Right lobe of liver (tissue), 6 donors: ENCODE measurements at regions not wholly inside any gene's neighbourhood (a gene's known extent, or its start where the extent isn't known, plus 50 kb on each side); places are given as distances from the start of the nearest gene placed in this dataset.

Experiments used
- ATAC-seq, 4 donors: fragments of 200-7000 bp; cut with Tn5 transposase; one replicate each; pipeline ENCODE4 v1.9.1; 2020; ENCODE audit warnings: mild to moderate bottlenecking in 4 of 4, moderate library complexity in 4 of 4
- DNase-seq, 3 donors: peaks; one replicate each; pipeline ENCODE4 v3.0.0-alpha.2; 2020
- H3K27ac ChIP-seq, 3 donors: fragments of 200-600 bp; one replicate each; pipeline ENCODE4 v1.8.0; 2022
- H3K27me3 ChIP-seq, 2 donors: fragments of 200-600 bp; one replicate each; pipeline ENCODE4 v1.8.0; 2022
- H3K36me3 ChIP-seq, 4 donors: fragments of 200-600 bp; sonication (generic) in 1 of 4; one replicate each; pipeline versions ENCODE4 v1.5.1 to v1.8.0; 2017 to 2022; ENCODE audit warnings: control low read depth in 1 of 4
- H3K4me1 ChIP-seq, 4 donors: fragments of 200-600 bp; sonication (generic) in 1 of 4; one replicate each; pipeline versions ENCODE4 v1.5.1 to v1.8.0; 2017 to 2022; ENCODE audit warnings: control low read depth in 1 of 4
- H3K4me3 ChIP-seq, 3 donors: fragments of 200-600 bp; one replicate each; pipeline ENCODE4 v1.8.0; 2022
- H3K9me3 ChIP-seq, 4 donors: fragments of 200-600 bp; sonication (generic) in 1 of 4; one replicate each; pipeline versions ENCODE4 v1.5.1 to v1.8.0; 2017 to 2022; ENCODE audit warnings: control low read depth in 1 of 4
- CTCF ChIP-seq, 4 donors: fragments of 200-600 bp in 3 of 4; fragments of 450-650 bp in 1 of 4; IDR thresholded peaks; one replicate each; pipeline versions ENCODE4 v1.5.1 to v1.8.0; 2016 to 2022; ENCODE audit warnings: antibody characterized with exemption in 4 of 4, mild to moderate bottlenecking in 2 of 4
- POLR2A ChIP-seq: fragments of 450-650 bp; IDR thresholded peaks from one replicate; pipeline ENCODE4 v1.6.1; 2017; ENCODE audit warnings: antibody characterized with exemption, mild to moderate bottlenecking
- WGBS: methylation state at CpG from one replicate; pipeline ENCODE4 v1.1.6; 2018; ENCODE audit warnings: low coverage, low lambda C conversion rate; ENCODE audit not compliant: insufficient coverage; ENCODE audit errors: missing lambda C conversion rate; 5-methylcytosine and 5-hydroxymethylcytosine counted together
- intact Hi-C, 2 donors: fragments of 100-400 bp; cut with DNase I; formaldehyde crosslinking; loops; one replicate each; pipeline versions ENCODE4 v1.11.2 to v1.14.1; 2022
- donor health status: DM: no; HTN: yes; CAD: no.
- donor health status: DM: no; HTN: no; CAD: no.
- donor health status: DM: no; HTN: no; CAD: no.
- donor health status: DM: no; HTN: yes; CAD: no.
- donor health status: DM: no; HTN: yes; CAD: no.

GRCh38 chr17:77592106-77592865 is 366.2 kb upstream of the TNRC6C start:
- Histone ChIP-seq H3K27me3 (no peaks in the 10 kb centered on the region), H3K4me3 (no peak overlapping the region), H3K36me3 (no peaks in the 10 kb centered on the region), H3K4me1 (no peaks in the 10 kb centered on the region), H3K9me3 (no peaks in the 10 kb centered on the region), H3K27ac (no peak overlapping the region)
- 58% methylated on average over 13 of the region's 13 CpGs for WGBS
- DNase-seq, result no peak
- TF ChIP-seq CTCF (IDR thresholded peaks at IDR 0.05), result no peak
- TF ChIP-seq POLR2A, result no peak
- ATAC-seq, result no peak
- intact Hi-C loops, result no loop called here

- ATAC-seq (no peak), DNase-seq (no peak)
- TF ChIP-seq POLR2A (no peak), CTCF (IDR thresholded peaks at IDR 0.05) (no peak)
- WGBS, result 65% methylated on average over 4 of the region's 5 CpGs
- Histone ChIP-seq H3K27ac (no peak overlapping the region), H3K36me3 (no peaks in the 10 kb centered on the region), H3K4me1 (no peaks in the 10 kb centered on the region), H3K4me3 (no peak overlapping the region), H3K27me3 (no peaks in the 10 kb centered on the region), H3K9me3 (no peaks in the 10 kb centered on the region)
- intact Hi-C loops, result no loop called here
Measured at GRCh38 chr17:77593081-77593480, 365.4 kb upstream of the TNRC6C start.

GRCh38 chr17:77594416-77595209 is 363.9 kb upstream of the TNRC6C start:
- no peak overlapping the region for H3K27ac ChIP-seq
- no peak for ATAC-seq
- DNase-seq, result no peak
- H3K27me3 ChIP-seq, result no peaks in the 10 kb centered on the region
- no peak overlapping the region for H3K4me3 ChIP-seq
- 34% methylated on average over 5 of the region's 7 CpGs for WGBS
- intact Hi-C loops, result no loop called here
- no peak for TF ChIP-seq CTCF (IDR thresholded peaks at IDR 0.05)
- no peak for TF ChIP-seq POLR2A
- H3K9me3 ChIP-seq, result no peaks in the 10 kb centered on the region
- no peaks in the 10 kb centered on the region for H3K36me3 ChIP-seq
- H3K4me1 ChIP-seq, result no peaks in the 10 kb centered on the region

GRCh38 chr17:77596491-77597417 is 361.7 kb upstream of the TNRC6C start:
- TF ChIP-seq CTCF (IDR thresholded peaks at IDR 0.05), result no peak
- TF ChIP-seq POLR2A, result no peak
- Histone ChIP-seq H3K27me3 (no peaks in the 10 kb centered on the region), H3K27ac (no peak overlapping the region), H3K4me3 (no peak overlapping the region), H3K36me3 (no peaks in the 10 kb centered on the region), H3K9me3 (no peaks in the 10 kb centered on the region), H3K4me1 (no peaks in the 10 kb centered on the region)
- DNase-seq (peak in 1 of 3 donors; percentile 32), ATAC-seq (no peak)
- WGBS, result 72% methylated on average over 4 of the region's 22 CpGs
- intact Hi-C loops, result no loop called here
